Loucy (cell line): ENCODE measurements at regions not wholly inside any gene's neighbourhood (a gene's known extent, or its start where the extent isn't known, plus 50 kb on each side); places are given as distances from the start of the nearest gene placed in this dataset.

Experiments used
- H2AFZ ChIP-seq: fragments of 200-600 bp; sonication (generic); 2 replicates; pipeline ENCODE4 v1.6.0; 2016; ENCODE audit warnings: antibody characterized with exemption, mild to moderate bottlenecking, low read length, moderate library complexity
- H3F3A ChIP-seq: fragments of 200-600 bp; 2 replicates; pipeline ENCODE4 v1.6.0; 2016; ENCODE audit warnings: antibody characterized with exemption, low read depth, mild to moderate bottlenecking
- H3K27me3 ChIP-seq: fragments of 200-600 bp; sonication (generic); 2 replicates; pipeline ENCODE4 v1.6.1; 2014; ENCODE audit warnings: low read length, mild to moderate bottlenecking; ENCODE audit not compliant: insufficient read depth, poor library complexity, severe bottlenecking
- H3K36me3 ChIP-seq: fragments of 200-600 bp; sonication (generic); 2 replicates; pipeline ENCODE4 v1.6.1; 2016; ENCODE audit warnings: low read length; ENCODE audit not compliant: insufficient read depth
- H3K4me1 ChIP-seq: fragments of 200-600 bp; sonication (generic); 2 replicates; pipeline ENCODE4 v1.5.1; 2014; ENCODE audit warnings: low read length, mild to moderate bottlenecking; ENCODE audit not compliant: insufficient read depth, poor library complexity, severe bottlenecking
- H3K4me2 ChIP-seq: fragments of 200-600 bp; sonication (generic); 2 replicates; pipeline ENCODE4 v1.6.0; 2014; ENCODE audit warnings: antibody characterized with exemption, low read length, low read depth, mild to moderate bottlenecking; ENCODE audit not compliant: poor library complexity, severe bottlenecking
- H3K4me3 ChIP-seq: fragments of 200-600 bp; sonication (generic); 2 replicates; pipeline ENCODE4 v1.5.1; 2014; ENCODE audit warnings: low read length, mild to moderate bottlenecking, mixed read lengths; ENCODE audit not compliant: poor library complexity, severe bottlenecking
- H3K79me2 ChIP-seq: fragments of 200-600 bp; sonication (generic); 2 replicates; pipeline ENCODE4 v1.6.1; 2014; ENCODE audit warnings: low read length; ENCODE audit not compliant: insufficient read depth
- H3K9ac ChIP-seq: fragments of 200-600 bp; sonication (generic); 2 replicates; pipeline ENCODE4 v1.6.0; 2014; ENCODE audit warnings: mild to moderate bottlenecking, low read depth, low read length, moderate library complexity; ENCODE audit not compliant: poor library complexity, severe bottlenecking
- H3K9me2 ChIP-seq: fragments of 200-600 bp; sonication (generic); replicated peaks from 2 replicates; pipeline ENCODE4 v1.6.1; 2016; ENCODE audit warnings: low read depth, low read length, mixed read lengths
- H3K9me3 ChIP-seq: fragments of 200-600 bp; sonication (generic); 2 replicates; pipeline ENCODE4 v1.6.1; 2014; ENCODE audit warnings: mild to moderate bottlenecking, antibody characterized with exemption, low read length, low read depth; ENCODE audit not compliant: insufficient read depth
- H4K20me1 ChIP-seq: fragments of 200-600 bp; sonication (generic); 2 replicates; pipeline ENCODE4 v1.6.0; 2014; ENCODE audit warnings: antibody characterized with exemption, low read length, mild to moderate bottlenecking; ENCODE audit not compliant: insufficient read depth, poor library complexity, severe bottlenecking
- EZH2phosphoT487 ChIP-seq: fragments of 200-600 bp; IDR thresholded peaks from 2 replicates; pipeline ENCODE4 v1.6.1; 2018; ENCODE audit warnings: antibody characterized with exemption, mild to moderate bottlenecking, moderate library complexity, borderline replicate concordance
- TF ChIP-seq, protein P1 (sequence below): fragments of 200-600 bp; sonication (generic); conservative IDR thresholded peaks from 2 replicates; pipeline ENCODE4 v1.5.1; 2014; ENCODE audit warnings: mild to moderate bottlenecking, antibody characterized with exemption, low read length

DNA sequence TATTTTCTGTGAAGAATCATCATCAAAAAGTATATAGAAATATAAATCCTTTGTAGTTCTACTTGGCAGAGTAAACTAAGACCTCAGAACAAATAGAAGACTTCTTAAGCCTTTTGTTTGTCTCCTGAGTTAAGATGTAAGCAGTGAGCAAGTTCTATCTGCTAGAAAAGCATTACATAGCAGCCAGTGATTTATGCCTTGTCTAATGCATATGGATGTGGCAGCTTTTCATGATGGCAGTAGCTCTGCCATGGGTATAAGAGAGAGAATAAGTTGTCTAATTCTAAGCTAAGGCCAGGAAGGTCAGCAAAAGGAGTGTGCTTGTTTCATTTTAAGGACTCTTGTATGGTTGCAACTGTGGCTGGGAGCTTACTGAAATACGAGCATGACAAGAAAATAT is 920.2 kb downstream of the GRIK2 start:
- no peaks in the 10 kb centered on the region for H4K20me1 ChIP-seq
- no peak overlapping the region for H2AFZ ChIP-seq
- no peak overlapping the region for H3K4me3 ChIP-seq
- H3K9me2 ChIP-seq = no peaks in the 10 kb centered on the region
- H3F3A ChIP-seq = no peaks in the 10 kb centered on the region
- no peaks in the 10 kb centered on the region for H3K36me3 ChIP-seq
- no peaks in the 10 kb centered on the region for H3K27me3 ChIP-seq
- no peak overlapping the region for H3K4me2 ChIP-seq
- H3K79me2 ChIP-seq = no peaks in the 10 kb centered on the region
- H3K9me3 ChIP-seq = no peaks in the 10 kb centered on the region
- TF ChIP-seq EZH2phosphoT487 = no peak
- TF ChIP-seq, protein P1, sequence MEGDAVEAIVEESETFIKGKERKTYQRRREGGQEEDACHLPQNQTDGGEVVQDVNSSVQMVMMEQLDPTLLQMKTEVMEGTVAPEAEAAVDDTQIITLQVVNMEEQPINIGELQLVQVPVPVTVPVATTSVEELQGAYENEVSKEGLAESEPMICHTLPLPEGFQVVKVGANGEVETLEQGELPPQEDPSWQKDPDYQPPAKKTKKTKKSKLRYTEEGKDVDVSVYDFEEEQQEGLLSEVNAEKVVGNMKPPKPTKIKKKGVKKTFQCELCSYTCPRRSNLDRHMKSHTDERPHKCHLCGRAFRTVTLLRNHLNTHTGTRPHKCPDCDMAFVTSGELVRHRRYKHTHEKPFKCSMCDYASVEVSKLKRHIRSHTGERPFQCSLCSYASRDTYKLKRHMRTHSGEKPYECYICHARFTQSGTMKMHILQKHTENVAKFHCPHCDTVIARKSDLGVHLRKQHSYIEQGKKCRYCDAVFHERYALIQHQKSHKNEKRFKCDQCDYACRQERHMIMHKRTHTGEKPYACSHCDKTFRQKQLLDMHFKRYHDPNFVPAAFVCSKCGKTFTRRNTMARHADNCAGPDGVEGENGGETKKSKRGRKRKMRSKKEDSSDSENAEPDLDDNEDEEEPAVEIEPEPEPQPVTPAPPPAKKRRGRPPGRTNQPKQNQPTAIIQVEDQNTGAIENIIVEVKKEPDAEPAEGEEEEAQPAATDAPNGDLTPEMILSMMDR = no peak
- H3K4me1 ChIP-seq = no peaks in the 10 kb centered on the region
- no peak overlapping the region for H3K9ac ChIP-seq

DNA sequence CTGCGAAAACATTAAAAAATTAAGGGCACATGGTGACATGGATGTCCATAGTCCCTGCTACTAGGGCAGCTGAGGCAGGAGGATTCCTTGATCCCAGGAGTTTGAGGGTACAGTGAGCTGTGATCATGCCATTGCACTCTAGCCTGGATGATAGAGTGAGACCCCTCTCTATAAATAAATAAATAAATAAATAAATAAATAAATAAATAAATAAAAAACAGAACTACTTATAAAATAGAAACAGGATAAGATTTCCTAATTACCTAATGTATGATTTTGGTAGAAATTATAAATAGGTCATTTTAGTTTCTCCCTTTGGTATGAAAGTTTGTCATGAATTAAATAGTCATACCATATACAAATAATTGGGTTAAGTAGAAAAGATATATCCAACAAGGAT is 916.2 kb downstream of the GRIK2 start:
- H3K9me3 ChIP-seq = no peaks in the 10 kb centered on the region
- H3F3A ChIP-seq = no peaks in the 10 kb centered on the region
- TF ChIP-seq EZH2phosphoT487 = no peak
- TF ChIP-seq, protein P1 = no peak
- no peaks in the 10 kb centered on the region for H3K36me3 ChIP-seq
- no peaks in the 10 kb centered on the region for H3K4me1 ChIP-seq
- no peak overlapping the region for H3K9ac ChIP-seq
- H2AFZ ChIP-seq = no peak overlapping the region
- no peaks in the 10 kb centered on the region for H3K79me2 ChIP-seq
- H3K27me3 ChIP-seq = no peaks in the 10 kb centered on the region
- no peaks in the 10 kb centered on the region for H3K9me2 ChIP-seq
- no peak overlapping the region for H3K4me3 ChIP-seq
- no peaks in the 10 kb centered on the region for H4K20me1 ChIP-seq
- no peak overlapping the region for H3K4me2 ChIP-seq

DNA sequence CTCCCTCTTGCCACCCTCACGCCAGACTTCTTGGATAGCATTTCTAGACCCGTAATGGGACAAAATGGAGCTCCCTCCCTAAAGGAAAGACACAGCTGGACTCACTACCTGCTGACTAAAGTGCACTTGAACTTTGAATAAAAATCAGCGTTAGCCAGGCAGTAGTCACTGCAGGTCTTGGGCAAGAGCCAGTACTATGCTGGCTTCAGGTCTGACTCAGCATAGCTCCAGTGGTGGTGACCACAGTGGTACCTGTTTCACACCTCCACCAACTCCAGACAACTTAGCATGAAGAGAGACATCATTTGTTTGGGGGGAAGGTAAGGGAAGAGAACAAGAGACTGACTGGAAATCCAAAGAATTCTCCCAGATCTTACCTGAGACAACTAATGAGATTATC is 906.8 kb downstream of the GRIK2 start:
- Histone ChIP-seq H3K36me3 (no peaks in the 10 kb centered on the region), H3K27me3 (no peaks in the 10 kb centered on the region), H3K4me3 (no peak overlapping the region), H2AFZ (no peak overlapping the region), H3K4me1 (no peaks in the 10 kb centered on the region), H4K20me1 (no peaks in the 10 kb centered on the region), H3F3A (no peaks in the 10 kb centered on the region), H3K9ac (no peak overlapping the region), H3K4me2 (no peak overlapping the region), H3K79me2 (no peaks in the 10 kb centered on the region), H3K9me2 (no peaks in the 10 kb centered on the region), H3K9me3 (no peaks in the 10 kb centered on the region)
- TF ChIP-seq, protein P1 = no peak
- TF ChIP-seq EZH2phosphoT487 = no peak
